ENCODE measurements at regions not wholly inside any gene's neighbourhood (a gene's known extent, or its start where the extent isn't known, plus 50 kb on each side); places are given as distances from the start of the nearest gene placed in this dataset.

DNA sequence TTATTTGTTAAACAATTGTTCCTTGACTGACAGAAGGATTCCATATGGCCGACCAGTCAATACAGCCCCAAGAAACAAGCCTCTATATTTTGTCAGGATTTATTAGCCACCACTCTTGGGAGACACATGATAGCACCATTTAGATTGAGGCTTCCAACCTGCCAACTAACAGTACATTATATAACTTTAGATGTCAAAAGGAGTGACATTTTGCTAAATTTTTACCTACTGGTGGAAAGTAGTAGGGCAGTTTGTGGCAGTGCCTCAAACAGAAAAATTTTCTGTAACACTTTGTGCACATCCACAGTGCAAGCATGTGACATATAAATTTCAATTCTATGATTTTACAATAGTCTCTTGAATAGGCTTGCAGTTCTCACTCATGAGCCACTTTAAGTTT is 464.0 kb downstream of the TRIB2 start:
- TF ChIP-seq, protein P1, sequence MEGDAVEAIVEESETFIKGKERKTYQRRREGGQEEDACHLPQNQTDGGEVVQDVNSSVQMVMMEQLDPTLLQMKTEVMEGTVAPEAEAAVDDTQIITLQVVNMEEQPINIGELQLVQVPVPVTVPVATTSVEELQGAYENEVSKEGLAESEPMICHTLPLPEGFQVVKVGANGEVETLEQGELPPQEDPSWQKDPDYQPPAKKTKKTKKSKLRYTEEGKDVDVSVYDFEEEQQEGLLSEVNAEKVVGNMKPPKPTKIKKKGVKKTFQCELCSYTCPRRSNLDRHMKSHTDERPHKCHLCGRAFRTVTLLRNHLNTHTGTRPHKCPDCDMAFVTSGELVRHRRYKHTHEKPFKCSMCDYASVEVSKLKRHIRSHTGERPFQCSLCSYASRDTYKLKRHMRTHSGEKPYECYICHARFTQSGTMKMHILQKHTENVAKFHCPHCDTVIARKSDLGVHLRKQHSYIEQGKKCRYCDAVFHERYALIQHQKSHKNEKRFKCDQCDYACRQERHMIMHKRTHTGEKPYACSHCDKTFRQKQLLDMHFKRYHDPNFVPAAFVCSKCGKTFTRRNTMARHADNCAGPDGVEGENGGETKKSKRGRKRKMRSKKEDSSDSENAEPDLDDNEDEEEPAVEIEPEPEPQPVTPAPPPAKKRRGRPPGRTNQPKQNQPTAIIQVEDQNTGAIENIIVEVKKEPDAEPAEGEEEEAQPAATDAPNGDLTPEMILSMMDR (IDR thresholded peaks at IDR 0.05; ENCODE audit: insufficient read depth, low read length, poor library complexity, severe bottlenecking): no peak
- TF ChIP-seq EZH2phosphoT487 (conservative IDR thresholded peaks at IDR 0.05; ENCODE audit: low read length): no peak
